ENCODE measurements at regions not wholly inside any gene's neighbourhood (a gene's known extent, or its start where the extent isn't known, plus 50 kb on each side); places are given as distances from the start of the nearest gene placed in this dataset.

DNA sequence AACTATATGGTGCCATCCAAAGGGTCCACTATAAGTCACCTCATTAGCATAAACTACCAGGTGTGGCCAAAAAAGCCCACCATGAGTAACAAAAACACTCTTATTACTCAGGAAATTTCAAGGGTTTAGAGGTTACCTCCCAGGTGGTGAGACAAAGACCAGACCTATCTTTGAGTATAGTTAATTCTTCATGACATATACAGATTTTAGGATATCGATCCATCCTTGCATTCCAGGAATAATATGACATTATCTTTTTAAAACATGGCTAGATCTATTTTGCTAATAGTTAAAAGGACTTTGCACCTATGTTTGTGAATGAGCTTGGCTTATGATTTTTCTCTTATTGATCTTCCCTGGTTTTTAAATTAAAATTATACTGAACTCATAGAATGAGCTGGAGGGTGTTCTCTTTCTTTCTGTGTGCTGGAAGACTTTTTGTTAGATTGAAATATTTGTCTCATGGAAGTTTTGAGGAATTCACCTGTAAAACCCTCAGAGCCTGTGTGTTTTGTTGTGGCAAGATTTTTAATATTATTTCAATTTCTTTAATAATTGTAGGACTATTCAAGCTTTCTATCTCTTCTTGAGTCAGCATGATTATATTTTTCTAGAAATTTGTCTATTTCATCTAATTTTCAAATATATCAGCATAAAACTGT, 138.7 kb upstream of the SLC45A1 start:
- no peak overlapping the region for H3K4me3 ChIP-seq

DNA sequence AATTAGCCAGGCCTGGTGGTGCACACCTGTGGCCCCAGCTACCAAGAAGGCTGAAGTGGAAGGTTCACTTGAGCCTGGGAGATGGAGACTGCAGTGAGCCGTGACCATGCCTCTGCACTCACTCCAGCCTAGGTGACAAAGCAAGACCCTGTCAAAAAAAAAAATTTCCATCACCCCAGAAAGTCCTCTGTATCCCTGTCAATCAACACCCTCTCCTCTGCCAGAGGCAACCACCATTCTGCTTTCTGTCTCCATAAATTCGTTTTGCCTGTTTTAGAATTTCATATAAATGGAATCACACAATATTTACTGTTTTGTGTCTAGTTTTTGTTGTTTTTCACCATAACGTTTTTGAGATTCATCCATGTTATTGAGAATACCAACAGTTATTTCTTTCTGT, 141.6 kb upstream of the SLC45A1 start:
- H3K4me3 ChIP-seq = no peak overlapping the region
- H3K27ac ChIP-seq = no peak overlapping the region

More for the DNA sequence above, 138.7 kb upstream of the SLC45A1 start:
- no peak overlapping the region for H3K27ac ChIP-seq

DNA sequence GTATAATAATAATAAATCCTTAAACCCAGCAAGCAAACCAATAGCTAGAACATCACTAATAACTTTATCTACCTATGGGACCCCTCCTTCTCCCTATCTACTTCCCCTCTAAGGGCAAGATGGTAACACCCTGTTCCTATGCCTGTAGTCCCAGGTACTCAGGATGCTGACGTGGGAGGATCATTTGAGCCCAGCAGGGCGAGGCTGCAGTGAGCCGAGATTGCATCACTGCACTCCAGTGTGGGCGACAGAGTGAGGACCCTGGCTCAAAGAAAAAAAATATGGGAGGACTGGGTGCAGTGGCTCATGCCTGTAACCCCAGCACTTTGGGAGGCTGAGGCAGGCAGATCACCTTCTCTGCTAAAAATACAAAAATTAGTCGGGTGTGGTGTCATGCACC, 143.1 kb upstream of the SLC45A1 start:
- no peak overlapping the region for H3K4me3 ChIP-seq
- H3K27ac ChIP-seq = peak overlapping the region in 3 of 21 experiments; percentile 19 to 69 (median 41)

DNA sequence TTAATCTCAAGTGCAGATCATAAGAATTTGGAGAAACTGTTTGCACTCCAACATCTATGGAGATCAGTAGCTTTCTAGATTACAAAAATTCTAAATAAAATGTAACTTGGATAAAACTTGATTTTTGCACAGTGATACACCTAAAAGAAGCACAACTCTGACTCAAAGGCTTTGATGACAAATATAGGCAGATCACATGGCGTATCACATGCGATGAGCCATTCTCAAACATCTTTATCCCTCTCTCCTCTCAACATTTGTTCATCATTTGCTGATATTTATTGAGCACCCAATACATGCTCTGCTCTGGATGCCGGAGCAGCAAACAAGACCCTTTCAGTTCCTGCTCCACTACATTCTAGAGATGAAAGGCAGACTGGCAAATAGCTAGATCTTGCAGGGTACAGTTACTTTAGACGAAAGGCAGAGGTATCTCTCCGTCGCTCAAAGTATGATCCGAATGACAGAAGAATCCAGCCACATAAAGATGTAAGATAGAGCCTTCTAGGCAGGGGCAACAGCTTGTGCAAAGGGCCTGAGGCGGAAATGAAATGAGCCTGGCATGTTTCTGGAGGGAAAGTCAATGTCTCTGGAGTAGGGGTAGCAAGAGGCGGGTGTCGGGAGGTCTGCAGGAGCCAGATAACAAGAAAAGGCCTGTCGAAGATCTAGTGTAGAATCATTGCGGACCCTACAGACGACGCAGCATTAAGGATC, 145.8 kb upstream of the ERRFI1 start:
- no peak overlapping the region for H3K27ac ChIP-seq

DNA sequence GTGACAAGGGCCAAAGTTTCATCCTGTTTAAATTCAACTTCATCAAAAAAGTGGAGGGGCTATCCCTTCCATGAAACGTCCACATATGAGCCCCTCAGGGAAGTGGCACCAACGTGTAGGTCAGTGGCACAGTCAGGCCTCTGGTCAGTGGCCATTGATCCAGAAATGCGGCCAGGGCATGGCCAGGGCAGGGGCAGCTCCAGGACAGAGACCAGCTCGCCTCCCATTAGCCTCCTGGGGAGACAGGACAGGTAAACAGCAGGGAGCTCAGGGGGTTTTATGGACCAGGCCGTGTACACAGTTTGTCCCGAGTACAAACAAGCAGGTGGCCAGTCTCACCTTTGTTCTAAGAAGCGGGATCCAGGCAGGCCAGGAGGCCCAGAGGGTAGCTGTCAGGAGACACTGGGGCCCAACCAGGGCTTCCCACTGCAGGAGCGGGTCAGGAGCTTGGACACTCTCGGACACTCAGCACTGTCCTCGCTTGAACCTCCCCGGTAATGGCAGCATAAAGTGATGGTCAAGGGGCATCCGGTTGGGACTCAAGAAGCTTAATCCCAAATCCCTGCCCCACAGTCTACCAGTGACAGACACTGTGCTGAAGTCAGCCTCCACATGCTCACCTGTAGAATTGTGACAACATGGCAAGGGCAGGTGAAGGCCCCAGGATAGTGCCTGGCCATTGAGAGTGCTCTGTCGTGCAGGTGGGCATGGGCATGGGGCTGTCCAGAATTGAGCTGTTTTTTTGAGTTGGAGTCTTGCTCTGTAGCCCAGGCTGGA, 144.1 kb upstream of the ERRFI1 start:
- H3K27ac ChIP-seq = peak overlapping the region in 20 of 21 experiments; percentile 25 to 96 (median 70)

More for the DNA sequence above, 145.8 kb upstream of the ERRFI1 start:
- no peak overlapping the region for H3K4me3 ChIP-seq

DNA sequence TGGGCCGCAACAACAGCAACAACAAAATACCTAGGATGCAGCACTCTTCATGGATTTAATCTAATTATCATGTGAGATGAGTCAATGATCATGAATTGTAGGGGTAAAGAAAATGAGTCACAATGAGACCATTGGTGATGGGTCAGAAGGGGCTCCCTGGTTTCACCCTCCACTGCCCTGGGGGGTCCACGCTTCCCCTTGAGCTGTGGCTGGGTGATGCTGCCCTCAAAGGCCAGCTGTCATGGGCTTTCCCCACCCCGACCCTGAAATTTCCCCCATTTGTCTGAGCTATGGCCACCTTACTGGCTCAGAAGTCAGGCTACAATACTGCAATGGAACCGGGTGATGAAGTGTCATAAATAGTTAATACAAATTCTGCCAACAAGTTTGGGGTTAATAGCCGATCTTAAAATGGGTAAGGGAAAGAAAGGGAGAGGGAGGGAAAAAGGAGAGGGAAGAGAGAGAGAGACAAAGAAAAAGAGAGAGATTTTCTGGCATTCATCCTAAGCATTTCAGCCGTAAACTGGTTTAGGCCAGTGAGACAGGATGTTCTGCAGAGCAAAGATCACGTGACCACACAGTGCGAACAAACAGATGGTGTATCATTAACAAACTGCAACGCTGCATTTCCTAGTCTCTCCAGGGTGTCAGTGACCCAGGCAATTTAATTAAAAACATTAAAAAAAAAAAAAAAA, 143.4 kb upstream of the ERRFI1 start:
- peak overlapping the region in 20 of 21 experiments; percentile 20 to 96 (median 77) for H3K27ac ChIP-seq

More for the DNA sequence above, 144.1 kb upstream of the ERRFI1 start:
- no peak overlapping the region for H3K4me3 ChIP-seq

DNA sequence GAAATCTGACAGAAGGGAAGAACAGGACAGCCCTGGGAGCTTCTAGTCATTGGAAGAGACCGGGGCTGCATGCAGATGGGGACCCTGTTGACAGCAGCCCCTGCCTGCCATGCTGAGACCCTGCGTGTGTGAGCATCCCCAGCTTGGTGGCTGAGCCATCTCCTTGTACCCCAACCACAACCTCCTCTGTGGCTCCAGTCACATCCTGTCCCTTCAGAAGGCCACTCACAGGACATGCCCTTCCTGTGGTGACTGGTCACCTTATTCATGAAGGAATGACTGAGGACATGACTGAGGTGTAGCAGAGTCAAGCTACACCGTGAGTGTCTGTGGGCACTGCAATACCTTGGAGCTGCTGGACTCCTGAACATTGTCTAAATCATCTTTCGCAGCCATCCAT, 141.8 kb upstream of the ERRFI1 start:
- H3K27ac ChIP-seq = peak overlapping the region in 5 of 21 experiments; percentile 20 to 84 (median 54)
- H3K4me3 ChIP-seq = no peak overlapping the region

More for the DNA sequence above, 143.4 kb upstream of the ERRFI1 start:
- no peak overlapping the region for H3K4me3 ChIP-seq

DNA sequence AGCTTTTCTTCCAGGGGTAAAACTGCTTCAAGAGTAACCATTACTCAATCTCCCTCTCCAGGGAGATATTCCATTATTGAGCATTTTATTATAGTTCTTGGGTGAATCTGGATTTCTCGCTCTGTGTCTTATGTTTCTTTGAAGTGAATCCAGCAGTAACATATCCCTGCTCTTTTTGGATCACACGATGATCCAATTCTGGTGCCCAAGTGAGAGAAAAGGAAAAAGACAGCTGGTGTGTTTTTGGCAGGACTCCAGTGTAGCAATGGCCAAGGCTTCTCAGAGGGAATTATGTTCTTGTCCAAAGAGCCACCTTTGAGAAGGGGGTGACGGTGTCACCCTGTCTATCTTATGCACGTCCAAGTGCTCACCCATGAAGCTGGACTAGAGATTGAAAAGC, 140.3 kb upstream of the ERRFI1 start:
- H3K27ac ChIP-seq = peak overlapping the region in 1 of 21 experiments; percentile 70

DNA sequence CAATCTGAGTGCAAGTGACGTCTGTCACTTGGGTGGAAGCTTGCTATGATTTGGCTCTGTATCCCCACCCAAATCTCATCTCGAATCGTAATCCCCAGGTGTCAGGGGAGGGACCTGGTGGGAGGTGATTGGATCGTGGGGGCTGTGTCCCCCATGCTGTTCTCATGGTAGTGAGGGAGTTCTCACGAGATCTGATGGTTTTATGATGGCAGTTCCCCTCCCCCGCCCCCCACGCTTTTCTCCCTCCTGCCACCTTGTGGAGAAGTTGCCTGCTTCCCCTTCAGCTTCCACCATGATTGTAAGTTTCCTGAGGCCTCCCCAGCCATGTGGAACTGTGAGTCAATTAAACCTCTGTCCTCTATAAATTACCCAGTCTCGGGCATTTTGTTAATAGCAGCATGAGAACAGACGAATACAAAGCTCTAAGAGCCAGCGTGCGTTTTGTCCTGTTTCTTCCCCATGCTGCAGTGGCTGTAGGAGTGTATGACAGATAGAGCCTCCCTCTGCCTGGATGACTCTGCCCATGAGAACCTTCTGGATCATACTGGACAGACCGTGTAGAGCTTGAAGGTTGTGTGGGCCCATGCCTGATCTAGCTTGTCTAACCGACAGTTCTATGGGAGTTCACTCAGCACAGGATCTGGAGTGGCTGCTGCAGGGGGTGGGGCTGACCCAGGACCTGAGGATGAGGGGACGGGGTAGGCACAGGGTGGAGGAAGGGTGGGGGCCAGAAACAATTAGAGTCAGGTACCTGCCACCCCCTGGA, 139.7 kb upstream of the ERRFI1 start:
- H3K27ac ChIP-seq = peak overlapping the region in 1 of 21 experiments; percentile 70
- H3K4me3 ChIP-seq = no peak overlapping the region

More for the DNA sequence above, 140.3 kb upstream of the ERRFI1 start:
- no peak overlapping the region for H3K4me3 ChIP-seq

DNA sequence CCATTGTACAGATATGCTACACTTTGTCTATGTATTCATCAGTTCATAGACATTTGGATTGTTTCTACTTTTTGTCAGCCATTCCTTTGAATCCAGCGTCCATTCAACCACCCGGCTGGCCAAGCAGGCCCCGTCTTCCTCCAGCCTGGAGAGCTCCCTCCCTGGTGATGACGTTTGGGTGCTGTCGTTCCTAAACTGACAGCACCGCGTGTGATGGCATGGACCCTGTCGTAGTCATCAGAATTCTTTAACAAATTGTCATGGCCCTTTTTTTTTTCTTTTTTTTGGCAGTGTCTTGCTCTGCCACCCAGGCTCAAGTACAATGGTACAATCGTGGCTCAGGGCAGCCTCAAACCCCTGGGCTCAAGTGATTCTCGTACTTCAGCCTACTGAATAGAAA, 138.6 kb upstream of the ERRFI1 start:
- Histone ChIP-seq H3K4me3 (no peak overlapping the region), H3K27ac (no peak overlapping the region)

DNA sequence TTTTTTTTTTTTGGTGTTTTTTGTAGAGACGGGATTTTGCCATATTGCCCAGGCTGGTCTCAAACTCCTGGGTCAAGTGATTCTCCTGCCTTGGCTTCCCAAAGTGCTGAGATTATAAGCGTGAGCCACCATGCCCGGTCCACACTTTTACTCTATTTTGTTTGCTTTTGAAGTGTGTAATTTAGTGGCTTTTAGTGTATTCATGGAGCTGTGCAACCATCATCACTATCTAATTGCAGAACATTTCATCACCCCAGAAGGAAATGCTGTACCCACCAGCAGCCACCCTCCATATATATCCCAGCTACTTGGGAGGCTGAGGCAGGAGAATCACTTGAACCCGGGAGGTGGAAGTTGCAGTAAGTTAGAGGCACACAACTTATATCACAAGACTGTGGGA, 136.9 kb upstream of the ERRFI1 start:
- no peak overlapping the region for H3K4me3 ChIP-seq
- no peak overlapping the region for H3K27ac ChIP-seq

DNA sequence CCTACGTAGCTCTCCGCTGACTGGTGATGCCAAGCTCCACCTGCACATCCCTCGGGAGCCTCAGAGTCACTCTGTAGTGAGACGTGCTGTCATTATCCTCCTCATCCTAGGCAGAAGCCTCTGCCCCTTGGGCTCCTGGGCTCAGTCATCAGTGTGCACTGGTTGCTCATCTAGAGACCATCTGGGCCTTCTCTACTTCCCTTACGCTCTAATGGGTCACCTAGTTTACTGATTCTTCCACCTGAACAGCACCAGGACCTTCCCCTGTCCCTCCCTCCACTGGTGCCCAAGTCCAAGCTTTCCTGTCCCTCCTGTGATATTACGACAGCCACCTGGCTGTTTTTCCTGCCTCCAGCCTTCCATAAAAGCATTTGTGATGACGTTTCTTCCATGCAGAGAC, 136.1 kb upstream of the ERRFI1 start:
- H3K27ac ChIP-seq = no peak overlapping the region
- H3K4me3 ChIP-seq = no peak overlapping the region

DNA sequence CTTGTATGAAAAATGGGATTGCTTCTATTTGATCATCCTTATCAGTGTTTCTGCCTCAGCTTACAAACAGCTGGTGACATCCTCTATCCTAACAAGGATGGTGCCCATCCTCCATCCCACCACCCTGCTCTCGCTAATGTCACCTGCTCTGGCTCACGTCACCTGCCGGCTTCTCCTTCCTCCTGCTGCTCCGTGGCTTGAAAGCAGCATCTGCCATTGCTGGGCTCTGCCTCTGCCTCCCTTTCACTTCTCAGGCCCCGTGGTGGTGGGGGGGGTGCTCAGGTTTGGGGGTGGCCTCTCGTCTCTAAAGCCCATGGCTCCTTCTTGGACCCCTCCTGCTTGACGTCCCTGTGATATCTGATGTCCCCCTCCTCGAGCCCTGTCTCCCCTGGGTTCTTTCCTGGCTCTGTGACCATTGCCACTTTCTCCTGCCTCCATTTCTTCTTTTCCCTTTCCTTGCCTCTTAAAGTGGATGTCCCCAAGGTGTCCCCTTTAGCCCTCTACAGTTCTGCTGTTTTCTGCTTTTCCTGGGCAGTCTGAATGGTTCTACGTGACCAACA, 135.5 kb upstream of the ERRFI1 start:
- no peak overlapping the region for H3K4me3 ChIP-seq
- no peak overlapping the region for H3K27ac ChIP-seq

DNA sequence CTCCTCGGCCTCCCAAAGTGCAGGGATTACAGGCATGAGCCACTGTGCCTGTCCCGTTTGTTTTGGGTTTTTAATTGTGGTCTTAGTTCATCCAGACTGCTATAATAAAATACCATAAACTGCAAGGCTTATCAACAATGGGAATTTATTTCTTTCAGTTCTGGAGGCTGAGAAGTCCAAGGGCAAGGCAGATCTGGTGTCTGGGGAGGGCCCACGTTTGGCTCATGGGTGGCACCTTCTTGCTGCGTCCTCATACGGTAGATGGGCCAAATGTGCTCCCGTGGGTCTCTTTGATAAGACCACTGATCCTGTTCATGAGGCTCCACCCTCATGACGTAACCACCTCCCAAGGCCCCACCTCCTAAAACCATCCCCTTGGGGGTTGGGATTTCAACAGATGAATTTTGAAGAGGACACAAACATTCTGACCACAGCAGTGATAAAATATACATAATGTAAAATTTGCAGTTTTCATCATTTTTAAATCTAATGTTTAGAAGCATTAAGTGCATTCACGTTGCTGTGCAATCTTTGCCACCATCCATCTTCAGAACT, 133.4 kb upstream of the ERRFI1 start:
- H3K27ac ChIP-seq = no peak overlapping the region
- no peak overlapping the region for H3K4me3 ChIP-seq

DNA sequence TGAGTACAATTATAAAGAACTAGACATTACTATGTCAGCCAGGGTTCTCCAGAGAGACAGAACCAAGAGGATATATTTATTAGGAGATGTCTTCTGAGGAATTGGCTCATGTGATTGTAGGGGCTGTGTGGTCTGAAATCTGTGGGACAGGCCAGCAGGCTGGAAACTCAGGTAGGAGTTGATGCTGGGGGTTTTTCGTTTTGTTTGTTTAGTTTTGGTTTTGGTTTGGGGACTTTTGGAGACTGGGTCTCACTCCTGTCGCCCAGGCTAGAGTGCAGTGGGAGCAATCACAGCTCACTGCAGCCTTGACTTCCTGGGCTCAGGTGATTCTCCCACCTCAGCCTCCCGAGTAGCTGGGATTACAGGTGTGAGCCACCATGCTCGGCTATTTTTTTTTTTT, 132.9 kb upstream of the ERRFI1 start:
- Histone ChIP-seq H3K27ac (no peak overlapping the region), H3K4me3 (no peak overlapping the region)

DNA sequence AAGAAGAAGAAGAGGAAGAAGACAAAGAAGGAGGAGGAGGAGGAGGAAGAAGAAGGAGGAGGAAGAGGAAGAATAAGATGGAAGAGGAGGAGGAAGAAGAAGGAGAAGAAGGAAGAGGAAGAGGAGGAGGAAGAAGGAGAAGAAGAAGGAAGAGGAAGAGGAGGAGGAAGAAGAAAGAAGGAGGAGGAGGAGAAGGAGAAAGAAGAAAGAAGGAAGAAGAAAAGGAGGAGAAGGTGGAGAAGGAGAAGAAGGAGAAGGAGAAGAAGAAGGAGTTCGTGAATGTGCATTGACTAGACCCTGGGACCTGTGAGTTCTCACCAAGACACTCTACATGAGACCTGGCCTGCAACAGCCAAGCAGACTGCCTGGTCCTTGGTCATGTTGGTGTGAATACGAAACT, 131.7 kb upstream of the ERRFI1 start:
- H3K27ac ChIP-seq = no peak overlapping the region
- no peak overlapping the region for H3K4me3 ChIP-seq

DNA sequence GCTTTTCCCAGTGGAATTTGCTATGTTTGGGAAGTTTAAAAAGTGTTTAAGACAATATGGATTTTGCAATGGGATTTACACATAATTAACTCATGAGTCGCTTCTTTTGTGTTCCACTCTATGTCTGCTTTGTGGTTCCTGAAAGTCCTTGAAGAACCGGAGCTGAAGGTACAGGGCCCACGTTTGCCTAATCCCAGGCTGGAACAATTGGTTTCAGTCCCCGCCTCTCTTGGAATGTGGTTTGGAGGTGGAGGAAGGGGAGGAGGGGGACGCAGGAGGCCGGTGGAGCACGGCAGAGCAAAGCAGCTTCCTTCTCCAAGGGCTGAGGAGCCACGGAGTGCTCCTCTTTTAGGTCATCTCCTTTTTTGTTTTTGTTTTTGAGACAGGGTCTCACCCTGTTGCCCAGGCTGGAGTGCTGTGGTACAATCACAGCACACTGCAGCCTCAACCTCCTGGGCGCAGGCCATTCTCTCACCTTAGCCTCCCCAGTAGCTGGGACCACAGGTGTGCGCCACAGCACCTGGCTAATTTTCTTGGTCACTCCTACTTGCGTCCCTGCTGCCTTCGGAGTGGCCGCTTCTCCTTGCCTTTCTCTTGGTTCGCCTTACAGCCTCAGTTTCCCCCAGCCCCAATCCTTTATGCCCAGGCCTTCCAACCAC, 129.5 kb upstream of the ERRFI1 start:
- Histone ChIP-seq H3K27ac (peak overlapping the region in 2 of 21 experiments; percentile 20 to 28), H3K4me3 (no peak overlapping the region)

DNA sequence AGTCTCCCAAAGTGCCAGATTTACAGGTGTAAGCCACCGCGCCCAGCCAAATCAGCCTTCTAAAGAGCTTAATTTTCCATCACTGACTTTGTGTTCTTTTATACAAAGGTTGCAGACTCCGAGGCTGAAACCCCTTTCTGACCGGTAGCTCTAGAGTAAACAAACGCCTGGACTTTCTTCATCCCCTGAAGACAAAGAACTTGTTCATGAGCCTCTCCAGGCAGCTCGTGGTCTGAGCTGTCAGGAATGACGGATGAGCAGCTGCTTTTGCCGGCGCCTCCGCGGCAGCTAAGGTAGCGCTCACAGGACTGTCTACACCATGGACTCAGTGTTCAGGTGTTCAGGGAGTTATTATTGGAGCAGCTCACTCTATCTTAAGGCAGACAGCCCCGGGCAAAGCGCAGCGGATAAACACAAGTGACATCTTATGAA, 128.5 kb upstream of the ERRFI1 start:
- Histone ChIP-seq H3K27ac (peak overlapping the region in 1 of 21 experiments; percentile 35), H3K4me3 (no peak overlapping the region)
